ENCODE measurements at regions not wholly inside any gene's neighbourhood (a gene's known extent, or its start where the extent isn't known, plus 50 kb on each side); places are given as distances from the start of the nearest gene placed in this dataset.

- TF ChIP-seq CTCF (IDR thresholded peaks at IDR 0.05; ENCODE audit: low read depth, low read length) = no peak
- no peak for TF ChIP-seq EZH2phosphoT487 (IDR thresholded peaks at IDR 0.05; ENCODE audit: low read depth)
These were observed 319.9 kb upstream of the DUSP10 start for GRCh38 chr1:222061711-222062359.
